Esophagus muscularis mucosa (tissue), 3 donors: ENCODE measurements at regions not wholly inside any gene's neighbourhood (a gene's known extent, or its start where the extent isn't known, plus 50 kb on each side); places are given as distances from the start of the nearest gene placed in this dataset.

Experiments
- CTCF ChIP-seq, 3 experiments: fragments of 200-600 bp in 2 of 3; fragments of 450-650 bp in 1 of 3; sonication (generic) in 2 of 3; IDR thresholded peaks; one replicate each; pipeline ENCODE4 v1.5.1; 2017 to 2019; ENCODE audit warnings: antibody characterized with exemption in 3 of 3, mild to moderate bottlenecking in 2 of 3, moderate library complexity in 1 of 3
- POLR2A ChIP-seq: fragments of 450-650 bp; IDR thresholded peaks from one replicate; pipeline ENCODE4 v1.6.1; 2017; ENCODE audit warnings: antibody characterized with exemption, moderate library complexity, mild to moderate bottlenecking, low read depth
- POLR2AphosphoS5 ChIP-seq, 2 donors: sonication (generic); formaldehyde crosslinking; IDR thresholded peaks; one replicate each; pipeline ENCODE4 v1.6.1; 2017; ENCODE audit warnings: antibody characterized with exemption in 2 of 2

GRCh38 chr2:122152571-122152970 is 397.1 kb downstream of the TSN start:
- TF ChIP-seq CTCF (IDR thresholded peaks at IDR 0.05) (no peak), POLR2A (no peak), POLR2AphosphoS5 (IDR thresholded peaks at IDR 0.05) (no peak)
